H1 (cell line): ENCODE measurements at regions not wholly inside any gene's neighbourhood (a gene's known extent, or its start where the extent isn't known, plus 50 kb on each side); places are given as distances from the start of the nearest gene placed in this dataset.

Experiments used
- CTCF ChIA-PET: fragments of 300-600 bp; sonication (Branson Sonifier 250); formaldehyde crosslinking; loops from one replicate; lab custom pipeline; 2021; ENCODE audit not compliant: partially characterized antibody; lab: Charles Lee
- POLR2A ChIA-PET: fragments of 300-600 bp; sonication (Branson Sonifier 250); formaldehyde crosslinking; loops from one replicate; lab custom pipeline; 2021; ENCODE audit warnings: inconsistent platforms; ENCODE audit not compliant: partially characterized antibody; lab: Charles Lee
- DNase-seq, 2 experiments: peaks; one replicate each; pipeline versions ENCODE4 v3.0.0 to v3.0.0-alpha.2; 2010 to 2022; ENCODE audit warnings: low spot score in 2 of 2, low read depth in 1 of 2, mixed read lengths in 1 of 2
- FAIRE-seq: peaks from 2 replicates; lab custom pipeline; 2011; peaks lifted over from hg19 to GRCh38; lab: Jason Lieb, UNC
- H2AFZ ChIP-seq: 2 replicates; pipeline ENCODE4 v1.8.1; 2012; ENCODE audit warnings: low read length, inconsistent platforms
- H2AK5ac ChIP-seq: 2 replicates; pipeline ENCODE4 v1.6.1; 2013; ENCODE audit warnings: low read depth, low read length
- H2BK120ac ChIP-seq: replicated peaks from 2 replicates; pipeline ENCODE3; 2013; ENCODE audit warnings: low read depth, low read length, inconsistent platforms
- H2BK12ac ChIP-seq: 2 replicates; pipeline ENCODE4 v1.6.1; 2013; ENCODE audit warnings: low read depth, low read length
- H2BK15ac ChIP-seq: 2 replicates; pipeline ENCODE4 v1.6.1; 2013; ENCODE audit warnings: low read length
- H2BK20ac ChIP-seq: 2 replicates; pipeline ENCODE4 v1.6.1; 2013; ENCODE audit warnings: low read length
- H2BK5ac ChIP-seq: 2 replicates; pipeline ENCODE4 v1.6.1; 2013; ENCODE audit warnings: low read depth, low read length
- H3K14ac ChIP-seq: 2 replicates; pipeline ENCODE4 v1.6.1; 2013; ENCODE audit warnings: inconsistent platforms; ENCODE audit not compliant: insufficient read length
- H3K18ac ChIP-seq: 2 replicates; pipeline ENCODE4 v1.6.1; 2013; ENCODE audit warnings: low read length; ENCODE audit errors: extremely low read depth
- H3K23ac ChIP-seq: 2 replicates; pipeline ENCODE4 v1.6.1; 2013; ENCODE audit warnings: inconsistent platforms; ENCODE audit not compliant: insufficient read length
- H3K23me2 ChIP-seq: 2 replicates; pipeline ENCODE4 v1.6.1; 2013; ENCODE audit warnings: low read depth, low read length
- H3K27ac ChIP-seq: 2 replicates; pipeline ENCODE4 v1.6.1; 2011; ENCODE audit warnings: low read depth, low read length, inconsistent platforms
- H3K27me3 ChIP-seq, 4 experiments: replicated peaks in 1 of 4; 1 replicate in 1 of 4; 2 replicates in 3 of 4; pipeline versions ENCODE4 v1.6.1 to v1.8.1; 2011 to 2013; ENCODE audit warnings: low read length in 3 of 4, mild to moderate bottlenecking in 3 of 4, inconsistent platforms in 2 of 4, mixed read lengths in 2 of 4, moderate library complexity in 1 of 4; ENCODE audit not compliant: control insufficient read depth in 3 of 4, insufficient read depth in 3 of 4; ENCODE audit errors: extremely low read depth in 1 of 4
- H3K36me3 ChIP-seq, 4 experiments: 2 replicates each; pipeline versions ENCODE4 v1.6.1 to v1.8.1; 2011 to 2013; ENCODE audit warnings: mild to moderate bottlenecking in 4 of 4, low read length in 3 of 4, moderate library complexity in 2 of 4, control low read depth in 1 of 4, inconsistent platforms in 1 of 4; ENCODE audit not compliant: insufficient read depth in 4 of 4, control insufficient read depth in 2 of 4
- H3K4ac ChIP-seq: replicated peaks from 2 replicates; pipeline ENCODE3; 2013; ENCODE audit warnings: low read length, low read depth, mixed read lengths, inconsistent platforms; ENCODE audit not compliant: insufficient read length
- H3K4me1 ChIP-seq, 4 experiments: replicated peaks in 1 of 4; 1 replicate in 1 of 4; 2 replicates in 3 of 4; pipeline versions ENCODE4 v1.6.1 to v1.8.1; 2011 to 2013; ENCODE audit warnings: low read length in 3 of 4, inconsistent platforms in 2 of 4, mixed read lengths in 1 of 4; ENCODE audit not compliant: insufficient read depth in 4 of 4, control insufficient read depth in 3 of 4
- H3K4me2 ChIP-seq, 2 experiments: 2 replicates each; pipeline versions ENCODE4 v1.6.1 to v1.8.1; 2011 to 2013; ENCODE audit warnings: low read depth in 2 of 2, low read length in 2 of 2, control low read depth in 1 of 2, inconsistent platforms in 1 of 2, mild to moderate bottlenecking in 1 of 2; ENCODE audit not compliant: insufficient read depth in 1 of 2
- H3K4me3 ChIP-seq, 4 experiments: fragments of 200-600, 300-600 bp in 1 of 4; sonication (generic), shearing (Covaris generic), sonication (Bioruptor Twin) in 1 of 4; 2 replicates each; pipeline versions ENCODE4 v1.5.1 to v1.8.1; 2011 to 2016; ENCODE audit warnings: low read length in 4 of 4, low read depth in 3 of 4, control low read depth in 2 of 4, inconsistent platforms in 2 of 4, mild to moderate bottlenecking in 2 of 4, mixed read lengths in 1 of 4, moderate library complexity in 1 of 4; ENCODE audit not compliant: insufficient read depth in 2 of 4; ENCODE audit errors: extremely low read depth in 1 of 4
- H3K56ac ChIP-seq: replicated peaks from 2 replicates; pipeline ENCODE3; 2013; ENCODE audit warnings: low read depth, mild to moderate bottlenecking, mixed read lengths, low read length, inconsistent platforms; ENCODE audit not compliant: insufficient read length
- H3K79me1 ChIP-seq: 2 replicates; pipeline ENCODE4 v1.6.1; 2013; ENCODE audit warnings: low read depth, low read length, control low read depth
- H3K79me2 ChIP-seq, 2 experiments: 2 replicates each; pipeline versions ENCODE4 v1.6.1 to v1.8.1; 2012 to 2013; ENCODE audit warnings: low read length in 2 of 2, mild to moderate bottlenecking in 2 of 2, inconsistent platforms in 1 of 2; ENCODE audit not compliant: insufficient read depth in 2 of 2, control insufficient read depth in 1 of 2
- H3K9ac ChIP-seq, 4 experiments: replicated peaks in 1 of 4; 1 replicate in 1 of 4; 2 replicates in 3 of 4; pipeline versions ENCODE4 v1.6.1 to v1.8.1; 2011 to 2013; ENCODE audit warnings: low read depth in 3 of 4, low read length in 3 of 4, control low read depth in 2 of 4, mild to moderate bottlenecking in 2 of 4, moderate library complexity in 2 of 4, inconsistent platforms in 1 of 4; ENCODE audit errors: extremely low read depth in 1 of 4
- H3K9me3 ChIP-seq, 2 experiments: 2 replicates each; pipeline versions ENCODE4 v1.6.1 to v1.8.1; 2012 to 2013; ENCODE audit warnings: mild to moderate bottlenecking in 2 of 2, moderate library complexity in 2 of 2, control low read depth in 1 of 2, inconsistent platforms in 1 of 2, low read depth in 1 of 2, low read length in 1 of 2, mixed read lengths in 1 of 2; ENCODE audit not compliant: insufficient read depth in 2 of 2
- H4K20me1 ChIP-seq, 2 experiments: replicated peaks in 1 of 2; 2 replicates each; pipeline versions ENCODE3 to v1.8.1; 2011 to 2013; ENCODE audit warnings: inconsistent platforms in 2 of 2, low read length in 2 of 2, mild to moderate bottlenecking in 1 of 2; ENCODE audit not compliant: insufficient read depth in 2 of 2, control insufficient read depth in 1 of 2
- H4K5ac ChIP-seq: 2 replicates; pipeline ENCODE4 v1.6.1; 2013; ENCODE audit warnings: low read length, low read depth, mixed read lengths, inconsistent platforms; ENCODE audit not compliant: insufficient read length
- H4K8ac ChIP-seq: 2 replicates; pipeline ENCODE4 v1.8.0; 2013; ENCODE audit warnings: mild to moderate bottlenecking, moderate library complexity, low read length, inconsistent platforms; ENCODE audit not compliant: insufficient read depth; ENCODE audit errors: extremely low read depth
- H4K91ac ChIP-seq: replicated peaks from 2 replicates; pipeline ENCODE3; 2013; ENCODE audit warnings: low read length, mixed read lengths, inconsistent platforms; ENCODE audit not compliant: insufficient read length
- CTCF ChIP-seq, 3 experiments: IDR thresholded peaks; 1 replicate in 2 of 3; 2 replicates in 1 of 3; pipeline versions ENCODE4 v1.5.1 to v1.6.1; 2011; ENCODE audit warnings: low read length in 3 of 3, mild to moderate bottlenecking in 3 of 3, inconsistent platforms in 2 of 3, low read depth in 1 of 3, moderate library complexity in 1 of 3; ENCODE audit not compliant: insufficient read depth in 1 of 3; ENCODE audit errors: control extremely low read depth in 1 of 3
- E2F6 ChIP-seq: IDR thresholded peaks from 2 replicates; pipeline ENCODE4 v1.6.1; 2012; ENCODE audit warnings: inconsistent platforms
- HDAC2 ChIP-seq, 2 experiments: fragments of 300-600 bp in 1 of 2; sonication (generic) in 1 of 2; IDR thresholded peaks; 2 replicates each; pipeline ENCODE4 v1.6.1; 2011 to 2012; ENCODE audit warnings: low read depth in 2 of 2, low read length in 2 of 2, mild to moderate bottlenecking in 2 of 2, moderate library complexity in 2 of 2, borderline replicate concordance in 1 of 2, inconsistent platforms in 1 of 2
- JUND ChIP-seq: IDR thresholded peaks from 2 replicates; pipeline ENCODE4 v1.6.1; 2011; ENCODE audit warnings: mild to moderate bottlenecking, improper control_type of control experiment, low read length
- POLR2A ChIP-seq, 2 experiments: IDR thresholded peaks; 1 replicate in 1 of 2; 2 replicates in 1 of 2; pipeline ENCODE4 v1.6.1; 2011; ENCODE audit warnings: low read depth in 2 of 2, low read length in 2 of 2, mild to moderate bottlenecking in 2 of 2; ENCODE audit errors: control extremely low read depth in 1 of 2
- RBBP5 ChIP-seq: IDR thresholded peaks from 2 replicates; pipeline ENCODE4 v1.7.1; 2012; ENCODE audit warnings: low read depth, mild to moderate bottlenecking, inconsistent platforms, low read length, moderate library complexity, borderline replicate concordance
- RFX5 ChIP-seq: IDR thresholded peaks from 2 replicates; pipeline ENCODE4 v1.6.1; 2011; ENCODE audit warnings: low read depth, low read length, improper control_type of control experiment, borderline replicate concordance
- USF2 ChIP-seq: IDR thresholded peaks from 2 replicates; pipeline ENCODE4 v1.6.1; 2011; ENCODE audit warnings: low read length, improper control_type of control experiment
- ZNF274 ChIP-seq: IDR thresholded peaks from 2 replicates; pipeline ENCODE4 v1.7.0; 2012; ENCODE audit warnings: low read length, borderline replicate concordance; ENCODE audit errors: extremely low read depth
- WGBS, 2 experiments: shearing (Covaris generic) in 1 of 2; methylation state at CpG; one replicate each; pipeline versions ENCODE4 v1.1.6 to v1.1.7; 2013 to 2015; ENCODE audit warnings: low lambda C conversion rate in 2 of 2, mixed read lengths in 2 of 2, inconsistent platforms in 1 of 2, low coverage in 1 of 2, missing lambda C conversion rate in 1 of 2; ENCODE audit not compliant: insufficient replicate concordance in 2 of 2, insufficient coverage in 1 of 2, insufficient read length in 1 of 2; ENCODE audit errors: extremely low coverage in 1 of 2, missing lambda C conversion rate in 1 of 2; 5-methylcytosine and 5-hydroxymethylcytosine counted together

GRCh38 chrX:20500171-20500865, 233.6 kb upstream of the RPS6KA3 start:
- ChIA-PET CTCF (no interaction called here), POLR2A (no interaction called here)
- H3K27ac ChIP-seq, result no peak overlapping the region
- no peak overlapping the region for H2BK12ac ChIP-seq
- WGBS, 2 experiments, result 82% methylated on average over 6 of the region's 6 CpGs; no CpG with 5 or more reads in 1 of the 2 experiments
- H3K14ac ChIP-seq, result no peak overlapping the region
- FAIRE-seq (no peak), DNase-seq (no peak)
- no peaks in the 10 kb centered on the region for H3K23me2 ChIP-seq
- no peak overlapping the region for H2BK120ac ChIP-seq
- H4K5ac ChIP-seq, result no peak overlapping the region
- no peaks in the 10 kb centered on the region for H3K9me3 ChIP-seq
- no peak overlapping the region for H2BK5ac ChIP-seq
- no peaks in the 10 kb centered on the region for H4K20me1 ChIP-seq
- no peak overlapping the region for H3K18ac ChIP-seq
- no peaks in the 10 kb centered on the region for H3K27me3 ChIP-seq
- no peak overlapping the region for H4K91ac ChIP-seq
- H2AK5ac ChIP-seq, result no peak overlapping the region
- no peaks in the 10 kb centered on the region for H3K36me3 ChIP-seq
- H3K23ac ChIP-seq, result no peak overlapping the region
- no peak overlapping the region for H3K4ac ChIP-seq
- H3K4me1 ChIP-seq, result no peaks in the 10 kb centered on the region
- no peak overlapping the region for H3K56ac ChIP-seq
- H3K79me1 ChIP-seq, result no peaks in the 10 kb centered on the region
- H2BK20ac ChIP-seq, result no peak overlapping the region
- no peak overlapping the region for H3K4me3 ChIP-seq
- H3K4me2 ChIP-seq, result no peak overlapping the region
- H3K79me2 ChIP-seq, result no peaks in the 10 kb centered on the region
- no peak overlapping the region for H4K8ac ChIP-seq
- H2BK15ac ChIP-seq, result no peak overlapping the region
- H2AFZ ChIP-seq, result no peak overlapping the region
- H3K9ac ChIP-seq, result no peak overlapping the region
- TF ChIP-seq CTCF (IDR thresholded peaks at IDR 0.05; ENCODE audit: control extremely low read depth in 1 of 3, insufficient read depth in 1 of 3, low read depth in 1 of 3, low read length in 3 of 3) (no peak), RBBP5 (no peak), POLR2A (IDR thresholded peaks at IDR 0.05; ENCODE audit: control extremely low read depth in 1 of 2, low read depth in 2 of 2, low read length in 2 of 2) (no peak), HDAC2 (IDR thresholded peaks at IDR 0.05; ENCODE audit: borderline replicate concordance in 1 of 2, low read depth in 2 of 2, low read length in 2 of 2) (no peak), RFX5 (no peak), ZNF274 (no peak), JUND (no peak), USF2 (no peak), E2F6 (no peak)
